HEK293T (cell line): ENCODE measurements at regions not wholly inside any gene's neighbourhood (a gene's known extent, or its start where the extent isn't known, plus 50 kb on each side); places are given as distances from the start of the nearest gene placed in this dataset.

Experiments used
- ARNT ChIP-seq: fragments of 450-650 bp; IDR thresholded peaks from 2 replicates; pipeline ENCODE4 v1.6.1; 2017; ENCODE audit warnings: mild to moderate bottlenecking
- BHLHE40 ChIP-seq: fragments of 450-650 bp; IDR thresholded peaks from 2 replicates; pipeline ENCODE4 v1.6.1; 2016; ENCODE audit warnings: mild to moderate bottlenecking, moderate library complexity, borderline replicate concordance
- ELF4 ChIP-seq: fragments of 450-650 bp; IDR thresholded peaks from 2 replicates; pipeline ENCODE4 v1.6.1; 2017; ENCODE audit warnings: antibody characterized with exemption
- FOXK2 ChIP-seq: fragments of 450-650 bp; IDR thresholded peaks from 2 replicates; pipeline ENCODE4 v1.6.1; 2016; ENCODE audit warnings: mild to moderate bottlenecking
- FOXM1 ChIP-seq: fragments of 450-650 bp; IDR thresholded peaks from 2 replicates; pipeline ENCODE4 v1.6.1; 2017; ENCODE audit warnings: mild to moderate bottlenecking, borderline replicate concordance
- HDGF ChIP-seq: fragments of 450-650 bp; IDR thresholded peaks from 2 replicates; pipeline ENCODE4 v1.6.1; 2017; ENCODE audit warnings: antibody characterized with exemption, borderline replicate concordance
- L3MBTL2 ChIP-seq: fragments of 450-650 bp; conservative IDR thresholded peaks from 2 replicates; pipeline ENCODE4 v1.6.1; 2016; ENCODE audit warnings: mild to moderate bottlenecking
- NFRKB ChIP-seq: fragments of 450-650 bp; IDR thresholded peaks from 2 replicates; pipeline ENCODE4 v1.6.1; 2016; ENCODE audit warnings: mild to moderate bottlenecking, moderate library complexity
- PKNOX1 ChIP-seq: fragments of 450-650 bp; IDR thresholded peaks from 2 replicates; pipeline ENCODE4 v1.6.1; 2016
- SP1 ChIP-seq: fragments of 450-650 bp; IDR thresholded peaks from 2 replicates; pipeline ENCODE4 v1.6.1; 2017
- SUZ12 ChIP-seq: fragments of 450-650 bp; IDR thresholded peaks from 2 replicates; pipeline ENCODE4 v1.6.1; 2016; ENCODE audit warnings: mild to moderate bottlenecking
- ZNF384 ChIP-seq: fragments of 450-650 bp; IDR thresholded peaks from 2 replicates; pipeline ENCODE4 v1.6.1; 2016

- TF ChIP-seq HDGF: no peak
- TF ChIP-seq SP1: no peak
- TF ChIP-seq FOXK2: no peak
- TF ChIP-seq ARNT: no peak
- TF ChIP-seq ELF4: no peak
- TF ChIP-seq L3MBTL2: no peak
- no peak for TF ChIP-seq PKNOX1
- no peak for TF ChIP-seq BHLHE40
- TF ChIP-seq ZNF384: no peak
- TF ChIP-seq SUZ12: no peak
- no peak for TF ChIP-seq NFRKB
- no peak for TF ChIP-seq FOXM1
Measured at GRCh38 chr1:87521452-87521851, 192.8 kb downstream of the LMO4 start.
